ENCODE measurements at regions not wholly inside any gene's neighbourhood (a gene's known extent, or its start where the extent isn't known, plus 50 kb on each side); places are given as distances from the start of the nearest gene placed in this dataset.
"Not testable (repeated sequence)": the region's sequence is repeated elsewhere in the genome, so short reads cannot be mapped to it uniquely, and the experiment has no call there.

GRCh38 chr2:16184341-16184890 lies 244.1 kb downstream of the MYCN start:
- no peak for TF ChIP-seq ZFX (IDR thresholded peaks at IDR 0.05; ENCODE audit: borderline replicate concordance)
- TF ChIP-seq, protein P1, sequence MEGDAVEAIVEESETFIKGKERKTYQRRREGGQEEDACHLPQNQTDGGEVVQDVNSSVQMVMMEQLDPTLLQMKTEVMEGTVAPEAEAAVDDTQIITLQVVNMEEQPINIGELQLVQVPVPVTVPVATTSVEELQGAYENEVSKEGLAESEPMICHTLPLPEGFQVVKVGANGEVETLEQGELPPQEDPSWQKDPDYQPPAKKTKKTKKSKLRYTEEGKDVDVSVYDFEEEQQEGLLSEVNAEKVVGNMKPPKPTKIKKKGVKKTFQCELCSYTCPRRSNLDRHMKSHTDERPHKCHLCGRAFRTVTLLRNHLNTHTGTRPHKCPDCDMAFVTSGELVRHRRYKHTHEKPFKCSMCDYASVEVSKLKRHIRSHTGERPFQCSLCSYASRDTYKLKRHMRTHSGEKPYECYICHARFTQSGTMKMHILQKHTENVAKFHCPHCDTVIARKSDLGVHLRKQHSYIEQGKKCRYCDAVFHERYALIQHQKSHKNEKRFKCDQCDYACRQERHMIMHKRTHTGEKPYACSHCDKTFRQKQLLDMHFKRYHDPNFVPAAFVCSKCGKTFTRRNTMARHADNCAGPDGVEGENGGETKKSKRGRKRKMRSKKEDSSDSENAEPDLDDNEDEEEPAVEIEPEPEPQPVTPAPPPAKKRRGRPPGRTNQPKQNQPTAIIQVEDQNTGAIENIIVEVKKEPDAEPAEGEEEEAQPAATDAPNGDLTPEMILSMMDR (IDR thresholded peaks at IDR 0.05): no peak
- no peak overlapping the region for H3K27ac ChIP-seq

DNA sequence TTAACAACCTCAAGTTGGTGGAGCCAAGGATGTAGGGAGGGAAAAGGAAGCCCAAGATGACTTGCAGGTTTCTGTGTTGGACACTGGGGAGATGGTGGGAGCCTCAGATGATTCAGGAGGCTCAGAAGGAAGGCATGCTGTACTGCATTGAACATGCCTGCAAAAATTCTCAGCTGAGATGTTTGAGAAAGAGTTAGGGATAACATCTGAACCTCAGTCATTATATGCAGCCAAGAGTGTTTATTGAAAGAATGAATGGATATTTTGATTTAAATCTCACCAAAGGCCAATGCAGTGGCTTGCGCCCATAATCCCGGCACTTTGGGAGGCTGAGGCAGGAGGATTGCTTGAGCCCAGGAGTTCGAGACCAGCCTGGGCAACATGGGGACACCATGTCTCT lies 243.0 kb downstream of the MYCN start:
- H3K27ac ChIP-seq: no peak overlapping the region
- TF ChIP-seq, protein P1 (IDR thresholded peaks at IDR 0.05): no peak

- TF ChIP-seq ZFX (IDR thresholded peaks at IDR 0.05; ENCODE audit: borderline replicate concordance): no peak
- TF ChIP-seq, protein P1 (IDR thresholded peaks at IDR 0.05): no peak
- H3K27ac ChIP-seq: no peak overlapping the region
Measured at GRCh38 chr2:16182841-16183240, 242.5 kb downstream of the MYCN start.

GRCh38 chr2:16182311-16182815 lies 242.0 kb downstream of the MYCN start:
- not testable (repeated sequence) for H3K27ac ChIP-seq

GRCh38 chr2:16181741-16182090 lies 241.4 kb downstream of the MYCN start:
- TF ChIP-seq, protein P1 (IDR thresholded peaks at IDR 0.05): no peak
- TF ChIP-seq ZFX (IDR thresholded peaks at IDR 0.05; ENCODE audit: borderline replicate concordance): no peak
- no peak overlapping the region for H3K27ac ChIP-seq

DNA sequence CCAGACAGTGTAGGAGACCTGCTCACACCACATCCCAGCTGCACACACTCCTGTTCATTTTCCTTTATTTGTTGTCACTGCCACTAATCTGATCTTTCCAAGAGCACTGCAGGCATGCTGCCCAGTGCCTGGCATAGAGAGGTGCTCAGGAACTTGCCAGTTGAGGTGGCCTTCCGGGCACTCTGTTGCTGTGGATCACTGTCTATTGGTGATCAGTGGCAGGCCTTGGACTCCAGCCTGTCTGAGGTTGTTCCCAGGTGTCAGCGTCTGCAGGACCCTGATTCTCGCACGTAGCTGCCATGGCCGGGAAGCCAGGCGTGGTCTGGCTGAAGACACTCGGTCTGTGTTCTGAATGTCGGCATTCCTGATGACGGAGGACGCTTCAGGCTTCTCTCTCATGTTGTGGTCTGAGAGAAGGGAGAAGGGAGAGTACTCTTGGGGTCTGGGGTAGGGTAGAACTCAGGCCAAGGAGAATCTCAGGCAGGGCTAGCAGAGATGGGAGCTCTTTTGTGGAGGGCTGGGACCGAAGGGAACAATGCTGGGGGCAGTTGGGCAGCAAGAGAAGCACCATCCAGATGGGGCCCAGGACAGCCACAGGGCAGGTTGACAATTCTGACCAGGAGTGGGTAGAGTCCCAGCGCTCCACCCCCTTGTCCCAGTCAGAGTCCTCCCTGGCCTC lies 240.9 kb downstream of the MYCN start:
- H3K27ac ChIP-seq: no peak overlapping the region
- TF ChIP-seq ZFX (IDR thresholded peaks at IDR 0.05; ENCODE audit: borderline replicate concordance): no peak
- TF ChIP-seq, protein P1 (IDR thresholded peaks at IDR 0.05): no peak

GRCh38 chr2:16180631-16181030 lies 240.3 kb downstream of the MYCN start:
- no peak for TF ChIP-seq ZFX (IDR thresholded peaks at IDR 0.05; ENCODE audit: borderline replicate concordance)
- TF ChIP-seq, protein P1 (IDR thresholded peaks at IDR 0.05): no peak
- H3K27ac ChIP-seq: no peak overlapping the region

All from 22Rv1 (cell line).